HG03175 (cell line): ENCODE measurements at regions not wholly inside any gene's neighbourhood (a gene's known extent, or its start where the extent isn't known, plus 50 kb on each side); places are given as distances from the start of the nearest gene placed in this dataset.

Source experiments
- ATAC-seq: cut with Tn5 transposase; IDR thresholded peaks from one replicate; pipeline ENCODE4 v1.9.1; 2021; ENCODE audit warnings: mild to moderate bottlenecking, moderate library complexity; ENCODE audit not compliant: unreplicated experiment

- ATAC-seq, result no peak
Measured at GRCh38 chr1:55650444-55650843, 435.3 kb upstream of the USP24 start.

- ATAC-seq, result no peak
Measured at GRCh38 chr1:55646181-55646580, 431.0 kb upstream of the USP24 start.

- ATAC-seq, result no peak
Measured at GRCh38 chr1:55645270-55645669, 430.1 kb upstream of the USP24 start.

- ATAC-seq, result no peak
Measured at GRCh38 chr1:55641947-55642346, 426.8 kb upstream of the USP24 start.

- ATAC-seq, result no peak
Measured at GRCh38 chr1:55640708-55641473, 425.7 kb upstream of the USP24 start.

- ATAC-seq, result no peak
Measured at GRCh38 chr1:55639526-55639925, 424.4 kb upstream of the USP24 start.

GRCh38 chr1:55639051-55639450 is 423.9 kb upstream of the USP24 start:
- ATAC-seq, result no peak

GRCh38 chr1:55636696-55637095 is 421.5 kb upstream of the USP24 start:
- no peak for ATAC-seq

GRCh38 chr1:55635856-55636255 is 420.7 kb upstream of the USP24 start:
- ATAC-seq, result no peak

GRCh38 chr1:55634516-55634915 is 419.4 kb upstream of the USP24 start:
- ATAC-seq, result no peak

GRCh38 chr1:55632906-55633305 is 417.7 kb upstream of the USP24 start:
- ATAC-seq, result no peak

GRCh38 chr1:55632058-55632457 is 416.9 kb upstream of the USP24 start:
- ATAC-seq, result no peak

GRCh38 chr1:55631509-55631908 is 416.3 kb upstream of the USP24 start:
- ATAC-seq, result no peak

GRCh38 chr1:55626326-55626725 is 411.2 kb upstream of the USP24 start:
- ATAC-seq, result no peak

GRCh38 chr1:55624766-55625165 is 409.6 kb upstream of the USP24 start:
- ATAC-seq, result no peak

GRCh38 chr1:55623311-55623710 is 408.1 kb upstream of the USP24 start:
- ATAC-seq, result no peak

GRCh38 chr1:55622074-55622473 is 406.9 kb upstream of the USP24 start:
- no peak for ATAC-seq

GRCh38 chr1:55618199-55618598 is 403.0 kb upstream of the USP24 start:
- ATAC-seq, result no peak

GRCh38 chr1:55617288-55617982 is 402.3 kb upstream of the USP24 start:
- no peak for ATAC-seq

GRCh38 chr1:55612988-55613387 is 397.8 kb upstream of the USP24 start:
- no peak for ATAC-seq

GRCh38 chr1:55611123-55611522 is 396.0 kb upstream of the USP24 start:
- no peak for ATAC-seq

- ATAC-seq, result no peak
Measured at GRCh38 chr1:55610203-55610602, 395.0 kb upstream of the USP24 start.

GRCh38 chr1:55609630-55610029 is 394.5 kb upstream of the USP24 start:
- ATAC-seq, result no peak
